ENCODE measurements at regions not wholly inside any gene's neighbourhood (a gene's known extent, or its start where the extent isn't known, plus 50 kb on each side); places are given as distances from the start of the nearest gene placed in this dataset.

GRCh38 chr18:7363338-7363737, 132.4 kb downstream of the LRRC30 start:
- BruUV-seq (replicated peaks) = no TSS peak
- ChIA-PET POLR2A (interaction anchor here (0.7 kb wide), 1 partner anchor 104 kb away, joined by 5 read pairs; no protein-coding TSS in a partner anchor), CTCF (no interaction called here)
- in situ Hi-C loops (cut with HindIII; ENCODE audit: low pct_unique_long_range_greater_than_20kb, low sequenced_read_pairs) = no loop called here
- intact Hi-C loops (cut with micrococcal nuclease; ENCODE audit: unreplicated experiment) = no loop called here
- no peak for DNase-seq (ENCODE audit: low read depth, low spot score)
- H3K36me3 ChIP-seq (ENCODE audit: control insufficient read depth, insufficient read depth, low read length) = no peaks in the 10 kb centered on the region
- H3K9me3 ChIP-seq (ENCODE audit: control insufficient read depth, insufficient read depth, low read depth, low read length) = no peaks in the 10 kb centered on the region
- no peak overlapping the region for H3K4me3 ChIP-seq (ENCODE audit: low read depth in 2 of 2, low read length in 2 of 2)
- ATAC-seq = no peak
- no peak overlapping the region for H3K27ac ChIP-seq (ENCODE audit: low read length)
- no peaks in the 10 kb centered on the region for H3K27me3 ChIP-seq (ENCODE audit: control insufficient read depth, insufficient read depth, low read length)
- TF ChIP-seq, protein P1, sequence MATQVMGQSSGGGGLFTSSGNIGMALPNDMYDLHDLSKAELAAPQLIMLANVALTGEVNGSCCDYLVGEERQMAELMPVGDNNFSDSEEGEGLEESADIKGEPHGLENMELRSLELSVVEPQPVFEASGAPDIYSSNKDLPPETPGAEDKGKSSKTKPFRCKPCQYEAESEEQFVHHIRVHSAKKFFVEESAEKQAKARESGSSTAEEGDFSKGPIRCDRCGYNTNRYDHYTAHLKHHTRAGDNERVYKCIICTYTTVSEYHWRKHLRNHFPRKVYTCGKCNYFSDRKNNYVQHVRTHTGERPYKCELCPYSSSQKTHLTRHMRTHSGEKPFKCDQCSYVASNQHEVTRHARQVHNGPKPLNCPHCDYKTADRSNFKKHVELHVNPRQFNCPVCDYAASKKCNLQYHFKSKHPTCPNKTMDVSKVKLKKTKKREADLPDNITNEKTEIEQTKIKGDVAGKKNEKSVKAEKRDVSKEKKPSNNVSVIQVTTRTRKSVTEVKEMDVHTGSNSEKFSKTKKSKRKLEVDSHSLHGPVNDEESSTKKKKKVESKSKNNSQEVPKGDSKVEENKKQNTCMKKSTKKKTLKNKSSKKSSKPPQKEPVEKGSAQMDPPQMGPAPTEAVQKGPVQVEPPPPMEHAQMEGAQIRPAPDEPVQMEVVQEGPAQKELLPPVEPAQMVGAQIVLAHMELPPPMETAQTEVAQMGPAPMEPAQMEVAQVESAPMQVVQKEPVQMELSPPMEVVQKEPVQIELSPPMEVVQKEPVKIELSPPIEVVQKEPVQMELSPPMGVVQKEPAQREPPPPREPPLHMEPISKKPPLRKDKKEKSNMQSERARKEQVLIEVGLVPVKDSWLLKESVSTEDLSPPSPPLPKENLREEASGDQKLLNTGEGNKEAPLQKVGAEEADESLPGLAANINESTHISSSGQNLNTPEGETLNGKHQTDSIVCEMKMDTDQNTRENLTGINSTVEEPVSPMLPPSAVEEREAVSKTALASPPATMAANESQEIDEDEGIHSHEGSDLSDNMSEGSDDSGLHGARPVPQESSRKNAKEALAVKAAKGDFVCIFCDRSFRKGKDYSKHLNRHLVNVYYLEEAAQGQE (IDR thresholded peaks at IDR 0.05; ENCODE audit: insufficient read depth in 1 of 2, low read depth in 2 of 2, low read length in 1 of 2) = no peak
- TF ChIP-seq SIN3A (IDR thresholded peaks at IDR 0.05; ENCODE audit: borderline replicate concordance, insufficient read depth, low read depth, low read length) (no peak), TCF7L2 (IDR thresholded peaks at IDR 0.05; ENCODE audit: low read depth, low read length) (no peak), POLR2AphosphoS5 (IDR thresholded peaks at IDR 0.05; ENCODE audit: low read depth, low read length) (no peak)
- TF ChIP-seq, protein P2, sequence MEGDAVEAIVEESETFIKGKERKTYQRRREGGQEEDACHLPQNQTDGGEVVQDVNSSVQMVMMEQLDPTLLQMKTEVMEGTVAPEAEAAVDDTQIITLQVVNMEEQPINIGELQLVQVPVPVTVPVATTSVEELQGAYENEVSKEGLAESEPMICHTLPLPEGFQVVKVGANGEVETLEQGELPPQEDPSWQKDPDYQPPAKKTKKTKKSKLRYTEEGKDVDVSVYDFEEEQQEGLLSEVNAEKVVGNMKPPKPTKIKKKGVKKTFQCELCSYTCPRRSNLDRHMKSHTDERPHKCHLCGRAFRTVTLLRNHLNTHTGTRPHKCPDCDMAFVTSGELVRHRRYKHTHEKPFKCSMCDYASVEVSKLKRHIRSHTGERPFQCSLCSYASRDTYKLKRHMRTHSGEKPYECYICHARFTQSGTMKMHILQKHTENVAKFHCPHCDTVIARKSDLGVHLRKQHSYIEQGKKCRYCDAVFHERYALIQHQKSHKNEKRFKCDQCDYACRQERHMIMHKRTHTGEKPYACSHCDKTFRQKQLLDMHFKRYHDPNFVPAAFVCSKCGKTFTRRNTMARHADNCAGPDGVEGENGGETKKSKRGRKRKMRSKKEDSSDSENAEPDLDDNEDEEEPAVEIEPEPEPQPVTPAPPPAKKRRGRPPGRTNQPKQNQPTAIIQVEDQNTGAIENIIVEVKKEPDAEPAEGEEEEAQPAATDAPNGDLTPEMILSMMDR (IDR thresholded peaks at IDR 0.05) = no peak
- H3K4me1 ChIP-seq (ENCODE audit: control insufficient read depth, insufficient read depth, low read length) = no peaks in the 10 kb centered on the region

DNA sequence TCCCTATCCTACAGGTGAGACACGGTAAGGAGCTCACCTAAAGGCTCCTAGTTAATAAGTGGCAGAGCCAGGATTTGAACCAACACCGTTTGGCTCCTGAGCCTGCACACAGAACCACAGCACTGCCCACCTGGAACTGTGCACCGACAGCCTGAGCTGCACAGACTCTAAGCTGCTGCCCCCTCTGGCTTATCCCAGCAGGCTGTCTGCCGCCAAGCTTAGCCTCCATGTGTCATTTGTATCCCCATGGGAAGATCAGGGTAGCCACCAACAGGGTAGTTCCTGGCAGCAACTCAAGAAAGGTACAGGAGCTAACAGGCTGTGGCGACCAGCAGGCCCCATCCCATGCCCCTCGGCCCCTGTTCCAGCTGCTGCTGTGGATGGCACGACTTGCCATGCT, 135.7 kb downstream of the LRRC30 start:
- TF ChIP-seq, protein P1 (IDR thresholded peaks at IDR 0.05; ENCODE audit: insufficient read depth in 1 of 2, low read depth in 2 of 2, low read length in 1 of 2) = no peak
- TF ChIP-seq TCF7L2 (IDR thresholded peaks at IDR 0.05; ENCODE audit: low read depth, low read length) (no peak), POLR2AphosphoS5 (IDR thresholded peaks at IDR 0.05; ENCODE audit: low read depth, low read length) (no peak), SIN3A (IDR thresholded peaks at IDR 0.05; ENCODE audit: borderline replicate concordance, insufficient read depth, low read depth, low read length) (no peak)
- TF ChIP-seq, protein P2 (IDR thresholded peaks at IDR 0.05) = no peak
- no peaks in the 10 kb centered on the region for H3K4me1 ChIP-seq (ENCODE audit: control insufficient read depth, insufficient read depth, low read length)
- BruUV-seq (replicated peaks) = no TSS peak

More for the DNA sequence above, 135.7 kb downstream of the LRRC30 start:
- ChIA-PET CTCF (no interaction called here), POLR2A (no interaction called here)
- H3K9me3 ChIP-seq (ENCODE audit: control insufficient read depth, insufficient read depth, low read depth, low read length) = no peaks in the 10 kb centered on the region
- H3K36me3 ChIP-seq (ENCODE audit: control insufficient read depth, insufficient read depth, low read length) = no peaks in the 10 kb centered on the region
- in situ Hi-C loops (cut with HindIII; ENCODE audit: low pct_unique_long_range_greater_than_20kb, low sequenced_read_pairs) (no loop called here), intact Hi-C loops (cut with micrococcal nuclease; ENCODE audit: unreplicated experiment) (no loop called here)
- H3K27ac ChIP-seq (ENCODE audit: low read length) = no peak overlapping the region
- no peak for DNase-seq (ENCODE audit: low read depth, low spot score)
- H3K27me3 ChIP-seq (ENCODE audit: control insufficient read depth, insufficient read depth, low read length) = no peaks in the 10 kb centered on the region
- no peak overlapping the region for H3K4me3 ChIP-seq (ENCODE audit: low read depth in 2 of 2, low read length in 2 of 2)
- no peak for ATAC-seq
